ENCODE measurements at regions not wholly inside any gene's neighbourhood (a gene's known extent, or its start where the extent isn't known, plus 50 kb on each side); places are given as distances from the start of the nearest gene placed in this dataset.

DNA sequence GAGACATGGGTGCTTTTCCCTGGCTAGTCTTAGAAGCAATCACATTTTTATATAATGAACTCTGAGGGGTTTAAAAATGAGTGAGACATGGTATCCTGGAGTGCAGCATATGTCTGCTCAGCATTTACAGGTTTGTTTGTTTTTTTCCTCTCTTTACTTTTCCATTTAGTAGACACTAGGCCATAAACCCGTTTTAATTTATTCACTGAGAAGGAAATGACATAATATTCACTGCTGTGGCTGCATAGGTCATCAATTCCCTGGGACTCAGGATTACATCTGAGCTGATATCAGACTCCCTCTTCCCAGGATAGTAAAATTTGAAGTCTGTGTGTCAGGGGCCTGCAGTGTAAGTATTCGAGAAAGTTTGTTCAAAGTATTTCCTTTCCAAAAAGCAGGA, 178.9 kb upstream of the SPRY1 start:
- Mint-ChIP-seq H3K4me1 (ENCODE audit: insufficient read depth, unreplicated experiment) (no peaks in the 10 kb centered on the region), H3K4me3 (ENCODE audit: unreplicated experiment) (no peak overlapping the region), H3K27ac (ENCODE audit: low read depth, unreplicated experiment) (no peak overlapping the region), H3K36me3 (ENCODE audit: insufficient read depth, unreplicated experiment) (no peaks in the 10 kb centered on the region), H3K9me3 (ENCODE audit: unreplicated experiment) (no peaks in the 10 kb centered on the region), H3K27me3 (ENCODE audit: insufficient read depth, unreplicated experiment) (no peaks in the 10 kb centered on the region)
- BruUV-seq (replicated peaks) = no TSS peak
- ChIA-PET CTCF (no interaction called here), POLR2A (no interaction called here)
- intact Hi-C loops (cut with micrococcal nuclease) = no loop called here
- no peak for DNase-seq (ENCODE audit: unreplicated experiment)
- no peak for TF ChIP-seq CTCF (IDR thresholded peaks at IDR 0.05; ENCODE audit: unreplicated experiment)

- no peak for DNase-seq (ENCODE audit: unreplicated experiment)
- Mint-ChIP-seq H3K36me3 (ENCODE audit: insufficient read depth, unreplicated experiment) (no peaks in the 10 kb centered on the region), H3K4me1 (ENCODE audit: insufficient read depth, unreplicated experiment) (no peaks in the 10 kb centered on the region), H3K9me3 (ENCODE audit: unreplicated experiment) (no peaks in the 10 kb centered on the region), H3K27ac (ENCODE audit: low read depth, unreplicated experiment) (no peak overlapping the region), H3K4me3 (ENCODE audit: unreplicated experiment) (no peak overlapping the region), H3K27me3 (ENCODE audit: insufficient read depth, unreplicated experiment) (no peaks in the 10 kb centered on the region)
- BruUV-seq (replicated peaks) = no TSS peak
- no peak for TF ChIP-seq CTCF (IDR thresholded peaks at IDR 0.05; ENCODE audit: unreplicated experiment)
- CTCF ChIA-PET = interaction anchor here (0.5 to 1.0 kb wide), 2 partner anchors 10 to 167 kb away, joined by 3 read pairs; no protein-coding TSS in a partner anchor
- intact Hi-C loops (cut with micrococcal nuclease) = no loop called here
- POLR2A ChIA-PET = no interaction called here
Measured at GRCh38 chr4:123218981-123219380, 177.6 kb upstream of the SPRY1 start.

DNA sequence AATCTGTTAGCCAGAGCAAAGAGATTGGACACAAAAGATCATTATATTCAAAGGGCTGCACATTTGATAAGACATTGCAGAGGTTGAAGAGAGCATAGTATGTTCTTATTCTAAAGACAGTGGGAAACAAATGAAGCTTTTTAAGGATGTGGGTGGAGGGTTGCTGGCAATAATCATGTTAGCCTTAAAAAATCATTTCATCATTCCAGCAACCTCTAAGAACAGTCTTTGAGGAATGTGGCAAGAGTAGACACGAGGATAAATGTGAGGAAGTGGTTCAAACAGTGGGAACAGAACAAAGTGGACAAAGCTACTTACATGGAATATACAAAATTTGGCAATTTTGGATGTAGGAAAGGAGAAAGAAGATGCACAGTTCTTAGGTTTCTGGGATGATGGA, 167.3 kb upstream of the SPRY1 start:
- peaks cover 5% of the 10 kb centered on the region for H3K9me3 Mint-ChIP-seq (ENCODE audit: unreplicated experiment)
- H3K4me3 Mint-ChIP-seq (ENCODE audit: unreplicated experiment) = no peak overlapping the region
- intact Hi-C loops (cut with micrococcal nuclease) = no loop called here
- H3K4me1 Mint-ChIP-seq (ENCODE audit: insufficient read depth, unreplicated experiment) = peaks cover 13% of the 10 kb centered on the region
- no peak overlapping the region for H3K27ac Mint-ChIP-seq (ENCODE audit: low read depth, unreplicated experiment)
- no peaks in the 10 kb centered on the region for H3K27me3 Mint-ChIP-seq (ENCODE audit: insufficient read depth, unreplicated experiment)
- BruUV-seq (replicated peaks) = no TSS peak
- ChIA-PET POLR2A (no interaction called here), CTCF (interaction anchor here (0.5 to 0.6 kb wide), 2 partner anchors 11 to 899 kb away, joined by 3 read pairs; no protein-coding TSS in a partner anchor)
- H3K36me3 Mint-ChIP-seq (ENCODE audit: insufficient read depth, unreplicated experiment) = peaks cover 6% of the 10 kb centered on the region
- no peak for TF ChIP-seq CTCF (IDR thresholded peaks at IDR 0.05; ENCODE audit: unreplicated experiment)
- no peak for DNase-seq (ENCODE audit: unreplicated experiment)

DNA sequence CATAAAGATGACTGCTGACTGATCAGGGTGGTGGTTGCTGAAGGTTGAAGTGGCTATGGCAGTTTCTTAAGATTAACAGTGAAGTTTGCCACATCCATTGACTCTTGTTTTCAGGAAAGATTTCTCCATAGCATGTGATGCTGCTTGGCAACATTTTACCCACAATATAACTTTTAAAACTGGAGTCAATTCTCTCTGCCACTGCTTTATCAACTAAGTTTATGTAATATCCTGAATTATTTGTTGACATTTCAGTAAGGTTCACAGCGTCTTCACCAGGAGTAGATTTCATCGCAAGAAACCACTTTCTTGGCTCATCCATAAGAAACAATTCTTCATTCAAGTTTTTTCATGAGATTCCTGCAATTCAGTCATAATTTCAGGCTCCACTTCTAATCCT, 166.5 kb upstream of the SPRY1 start:
- intact Hi-C loops (cut with micrococcal nuclease) = no loop called here
- Mint-ChIP-seq H3K27me3 (ENCODE audit: insufficient read depth, unreplicated experiment) (no peaks in the 10 kb centered on the region), H3K36me3 (ENCODE audit: insufficient read depth, unreplicated experiment) (peaks cover 6% of the 10 kb centered on the region), H3K4me1 (ENCODE audit: insufficient read depth, unreplicated experiment) (peaks cover 13% of the 10 kb centered on the region), H3K4me3 (ENCODE audit: unreplicated experiment) (no peak overlapping the region), H3K27ac (ENCODE audit: low read depth, unreplicated experiment) (no peak overlapping the region), H3K9me3 (ENCODE audit: unreplicated experiment) (peaks cover 5% of the 10 kb centered on the region)
- POLR2A ChIA-PET = no interaction called here
- CTCF ChIA-PET = no interaction called here
- no peak for TF ChIP-seq CTCF (IDR thresholded peaks at IDR 0.05; ENCODE audit: unreplicated experiment)
- no TSS peak for BruUV-seq (replicated peaks)
- no peak for DNase-seq (ENCODE audit: unreplicated experiment)

Data from MCF 10A (cell line).